AG04450 (cell line): ENCODE measurements at regions not wholly inside any gene's neighbourhood (a gene's known extent, or its start where the extent isn't known, plus 50 kb on each side); places are given as distances from the start of the nearest gene placed in this dataset.

Experiments used
- CTCF ChIA-PET: fragments of 300-600, 350-600 bp; formaldehyde crosslinking; extraction: SDS; loops from one replicate; lab custom pipeline; 2022; ENCODE audit warnings: antibody characterized with exemption, inconsistent platforms; lab: Charles Lee
- POLR2A ChIA-PET: fragments of 350-600 bp; formaldehyde crosslinking; extraction: SDS; loops from one replicate; lab custom pipeline; 2021; ENCODE audit warnings: antibody characterized with exemption, inconsistent platforms; lab: Yijun Ruan, JAX
- DNase-seq: peaks from one replicate; pipeline ENCODE4 v3.0.0-alpha.2; 2011; ENCODE audit warnings: low read depth, low spot score
- H3K27ac ChIP-seq: one replicate; pipeline ENCODE4 v1.5.1; 2012; ENCODE audit warnings: low read depth, low read length, control low read depth
- H3K27me3 ChIP-seq: one replicate; pipeline ENCODE4 v1.6.0; 2012; ENCODE audit warnings: low read length; ENCODE audit not compliant: control insufficient read depth, insufficient read depth
- H3K4me3 ChIP-seq: 2 replicates; pipeline ENCODE4 v1.5.1; 2011; ENCODE audit warnings: mild to moderate bottlenecking, low read depth, low read length, control low read depth
- H3K9me3 ChIP-seq: 2 replicates; pipeline ENCODE4 v1.5.1; 2012; ENCODE audit warnings: low read length; ENCODE audit not compliant: control insufficient read depth, insufficient read depth
- CTCF ChIP-seq: IDR thresholded peaks from 2 replicates; pipeline ENCODE4 v1.5.1; 2011; ENCODE audit warnings: low read depth, low read length, control low read depth, inconsistent platforms

- DNase-seq, result no peak
- TF ChIP-seq CTCF, result no peak
- peaks cover 3% of the 10 kb centered on the region; the same call in 1 of the 2 replicates for H3K9me3 ChIP-seq
- POLR2A ChIA-PET, result no interaction called here
- H3K4me3 ChIP-seq, result no peak overlapping the region
- H3K27ac ChIP-seq, result no peak overlapping the region
- H3K27me3 ChIP-seq, result no peaks in the 10 kb centered on the region
- CTCF ChIA-PET, result no interaction called here
These were observed 112.7 kb upstream of the SLC4A7 start for GRCh38 chr3:27596921-27597320.

GRCh38 chr3:27596334-27596841 lies 112.2 kb upstream of the SLC4A7 start:
- peaks cover 3% of the 10 kb centered on the region; the same call in 1 of the 2 replicates for H3K9me3 ChIP-seq
- H3K27ac ChIP-seq, result no peak overlapping the region
- H3K4me3 ChIP-seq, result no peak overlapping the region
- POLR2A ChIA-PET, result no interaction called here
- CTCF ChIA-PET, result no interaction called here
- H3K27me3 ChIP-seq, result no peaks in the 10 kb centered on the region
- no peak for TF ChIP-seq CTCF
- no peak for DNase-seq

- Histone ChIP-seq H3K4me3 (no peak overlapping the region), H3K27ac (no peak overlapping the region), H3K27me3 (no peaks in the 10 kb centered on the region), H3K9me3 (no peaks in the 10 kb centered on the region)
- POLR2A ChIA-PET, result no interaction called here
- CTCF ChIA-PET, result interaction anchor here (1.4 kb wide), 1 partner anchor 59 kb away, joined by 5 read pairs; no protein-coding TSS in a partner anchor
- no peak for TF ChIP-seq CTCF
- no peak for DNase-seq
These were observed 110.0 kb upstream of the SLC4A7 start for GRCh38 chr3:27594096-27594690.

GRCh38 chr3:27593173-27593572 lies 109.0 kb upstream of the SLC4A7 start:
- no peak for TF ChIP-seq CTCF
- Histone ChIP-seq H3K9me3 (no peaks in the 10 kb centered on the region), H3K27me3 (no peaks in the 10 kb centered on the region), H3K27ac (no peak overlapping the region), H3K4me3 (no peak overlapping the region)
- no peak for DNase-seq
- ChIA-PET POLR2A (no interaction called here), CTCF (interaction anchor here (0.6 to 1.2 kb wide), 2 partner anchors 21 to 88 kb away, joined by 3 to 5 read pairs; no protein-coding TSS in a partner anchor)
